ENCODE measurements at regions not wholly inside any gene's neighbourhood (a gene's known extent, or its start where the extent isn't known, plus 50 kb on each side); places are given as distances from the start of the nearest gene placed in this dataset.

- Mint-ChIP-seq H3K27ac (ENCODE audit: unreplicated experiment) (no peak overlapping the region), H3K4me1 (ENCODE audit: low read depth, unreplicated experiment) (no peaks in the 10 kb centered on the region), H3K27me3 (ENCODE audit: unreplicated experiment) (no peaks in the 10 kb centered on the region), H3K36me3 (ENCODE audit: unreplicated experiment) (no peaks in the 10 kb centered on the region), H3K4me3 (ENCODE audit: unreplicated experiment) (no peak overlapping the region), H3K9me3 (ENCODE audit: unreplicated experiment) (no peaks in the 10 kb centered on the region)
- no peak for TF ChIP-seq CTCF (IDR thresholded peaks at IDR 0.05; ENCODE audit: partially characterized antibody, unreplicated experiment)
- no peak for DNase-seq
These were observed 80.2 kb downstream of the TMEM47 start for GRCh38 chrX:34576864-34577263.

- H3K27ac Mint-ChIP-seq (ENCODE audit: unreplicated experiment): no peak overlapping the region
- no peak for TF ChIP-seq CTCF (IDR thresholded peaks at IDR 0.05; ENCODE audit: partially characterized antibody, unreplicated experiment)
- DNase-seq: no peak
- H3K4me1 Mint-ChIP-seq (ENCODE audit: low read depth, unreplicated experiment): no peaks in the 10 kb centered on the region
- H3K9me3 Mint-ChIP-seq (ENCODE audit: unreplicated experiment): no peaks in the 10 kb centered on the region
- no peaks in the 10 kb centered on the region for H3K27me3 Mint-ChIP-seq (ENCODE audit: unreplicated experiment)
- no peak overlapping the region for H3K4me3 Mint-ChIP-seq (ENCODE audit: unreplicated experiment)
- no peaks in the 10 kb centered on the region for H3K36me3 Mint-ChIP-seq (ENCODE audit: unreplicated experiment)
These were observed 91.1 kb downstream of the TMEM47 start for GRCh38 chrX:34565981-34566380.

- no peaks in the 10 kb centered on the region for H3K9me3 Mint-ChIP-seq (ENCODE audit: unreplicated experiment)
- no peak for DNase-seq
- no peaks in the 10 kb centered on the region for H3K36me3 Mint-ChIP-seq (ENCODE audit: unreplicated experiment)
- peaks cover 1% of the 10 kb centered on the region for H3K27me3 Mint-ChIP-seq (ENCODE audit: unreplicated experiment)
- no peak overlapping the region for H3K4me3 Mint-ChIP-seq (ENCODE audit: unreplicated experiment)
- H3K27ac Mint-ChIP-seq (ENCODE audit: unreplicated experiment): no peak overlapping the region
- H3K4me1 Mint-ChIP-seq (ENCODE audit: low read depth, unreplicated experiment): no peaks in the 10 kb centered on the region
- TF ChIP-seq CTCF (IDR thresholded peaks at IDR 0.05; ENCODE audit: partially characterized antibody, unreplicated experiment): no peak
These were observed 93.3 kb downstream of the TMEM47 start for GRCh38 chrX:34563804-34564203.

GRCh38 chrX:34563061-34563460 lies 94.0 kb downstream of the TMEM47 start:
- H3K9me3 Mint-ChIP-seq (ENCODE audit: unreplicated experiment): no peaks in the 10 kb centered on the region
- H3K4me3 Mint-ChIP-seq (ENCODE audit: unreplicated experiment): no peak overlapping the region
- H3K4me1 Mint-ChIP-seq (ENCODE audit: low read depth, unreplicated experiment): peaks cover 2% of the 10 kb centered on the region
- no peak for TF ChIP-seq CTCF (IDR thresholded peaks at IDR 0.05; ENCODE audit: partially characterized antibody, unreplicated experiment)
- H3K36me3 Mint-ChIP-seq (ENCODE audit: unreplicated experiment): no peaks in the 10 kb centered on the region
- no peak for DNase-seq
- no peak overlapping the region for H3K27ac Mint-ChIP-seq (ENCODE audit: unreplicated experiment)
- H3K27me3 Mint-ChIP-seq (ENCODE audit: unreplicated experiment): peaks cover 3% of the 10 kb centered on the region

GRCh38 chrX:34562006-34562405 lies 95.1 kb downstream of the TMEM47 start:
- peaks cover 2% of the 10 kb centered on the region for H3K4me1 Mint-ChIP-seq (ENCODE audit: low read depth, unreplicated experiment)
- TF ChIP-seq CTCF (IDR thresholded peaks at IDR 0.05; ENCODE audit: partially characterized antibody, unreplicated experiment): no peak
- no peak overlapping the region for H3K27ac Mint-ChIP-seq (ENCODE audit: unreplicated experiment)
- H3K9me3 Mint-ChIP-seq (ENCODE audit: unreplicated experiment): no peaks in the 10 kb centered on the region
- no peak for DNase-seq
- no peak overlapping the region for H3K4me3 Mint-ChIP-seq (ENCODE audit: unreplicated experiment)
- H3K27me3 Mint-ChIP-seq (ENCODE audit: unreplicated experiment): peaks cover 3% of the 10 kb centered on the region
- H3K36me3 Mint-ChIP-seq (ENCODE audit: unreplicated experiment): no peaks in the 10 kb centered on the region

Data from glutamatergic neuron (in vitro differentiated cells).